Astrocyte (in vitro differentiated cells and primary cell): ENCODE measurements at regions not wholly inside any gene's neighbourhood (a gene's known extent, or its start where the extent isn't known, plus 50 kb on each side); places are given as distances from the start of the nearest gene placed in this dataset.
A peak's percentile ranks its signal among the peaks of the same experiment; 100 is the strongest.
"Not testable (repeated sequence)": the region's sequence is repeated elsewhere in the genome, so short reads cannot be mapped to it uniquely, and the experiment has no call there.

ENCODE experiments used
- DNase-seq: peaks from one replicate; pipeline ENCODE4 v3.0.0-alpha.2; 2010; ENCODE audit warnings: low read depth
- FAIRE-seq: peaks from 2 replicates; lab custom pipeline; 2011; peaks lifted over from hg19 to GRCh38; lab: Jason Lieb, UNC
- H2AFZ ChIP-seq: 2 replicates; pipeline ENCODE4 v1.6.0; 2012; ENCODE audit warnings: low read depth, low read length, inconsistent platforms
- H3K27ac ChIP-seq: 2 replicates; pipeline ENCODE4 v1.5.1; 2011; ENCODE audit warnings: low read depth, low read length, inconsistent platforms
- H3K27me3 ChIP-seq: 2 replicates; pipeline ENCODE4 v1.6.0; 2011; ENCODE audit warnings: low read length, inconsistent platforms; ENCODE audit not compliant: insufficient read depth
- H3K36me3 ChIP-seq: 2 replicates; pipeline ENCODE4 v1.5.1; 2011; ENCODE audit warnings: low read length, inconsistent platforms; ENCODE audit not compliant: insufficient read depth
- H3K4me1 ChIP-seq: 2 replicates; pipeline ENCODE4 v1.5.1; 2011; ENCODE audit warnings: low read length, inconsistent platforms; ENCODE audit not compliant: insufficient read depth
- H3K4me2 ChIP-seq: 2 replicates; pipeline ENCODE4 v1.6.0; 2012; ENCODE audit warnings: low read length, inconsistent platforms
- H3K4me3 ChIP-seq: 2 replicates; pipeline ENCODE4 v1.5.1; 2011; ENCODE audit warnings: low read depth, mild to moderate bottlenecking, low read length, inconsistent platforms; ENCODE audit not compliant: insufficient read depth
- H3K79me2 ChIP-seq: 2 replicates; pipeline ENCODE4 v1.6.0; 2012; ENCODE audit warnings: mild to moderate bottlenecking, low read length, inconsistent platforms; ENCODE audit not compliant: insufficient read depth
- H3K9ac ChIP-seq: 2 replicates; pipeline ENCODE4 v1.6.0; 2012; ENCODE audit warnings: mild to moderate bottlenecking, low read length, inconsistent platforms
- H3K9me3 ChIP-seq: 2 replicates; pipeline ENCODE4 v1.5.1; 2012; ENCODE audit warnings: low read depth, mild to moderate bottlenecking, low read length, inconsistent platforms; ENCODE audit not compliant: insufficient read depth
- H4K20me1 ChIP-seq: 2 replicates; pipeline ENCODE4 v1.6.0; 2012; ENCODE audit warnings: low read length, inconsistent platforms; ENCODE audit not compliant: insufficient read depth
- H3K27ac Mint-ChIP-seq: one replicate; pipeline ENCODE4 v1.8.0; 2021; ENCODE audit warnings: mild to moderate bottlenecking, mixed read lengths; ENCODE audit not compliant: unreplicated experiment
- H3K27me3 Mint-ChIP-seq: one replicate; pipeline ENCODE4 v1.8.0; 2021; ENCODE audit warnings: low read depth, mixed read lengths; ENCODE audit not compliant: unreplicated experiment
- H3K36me3 Mint-ChIP-seq: one replicate; pipeline ENCODE4 v1.8.0; 2021; ENCODE audit warnings: low read depth, mixed read lengths; ENCODE audit not compliant: unreplicated experiment
- H3K4me1 Mint-ChIP-seq: one replicate; pipeline ENCODE4 v1.8.0; 2021; ENCODE audit warnings: low read depth, mixed read lengths; ENCODE audit not compliant: unreplicated experiment
- H3K4me3 Mint-ChIP-seq: one replicate; pipeline ENCODE4 v1.8.0; 2021; ENCODE audit warnings: mild to moderate bottlenecking, moderate library complexity, mixed read lengths; ENCODE audit not compliant: unreplicated experiment
- H3K9me3 Mint-ChIP-seq: one replicate; pipeline ENCODE4 v1.8.0; 2021; ENCODE audit warnings: mild to moderate bottlenecking, mixed read lengths; ENCODE audit not compliant: unreplicated experiment
- CTCF ChIP-seq: IDR thresholded peaks from 2 replicates; pipeline ENCODE4 v1.5.1; 2011; ENCODE audit warnings: low read depth, mild to moderate bottlenecking, inconsistent platforms, low read length, moderate library complexity; ENCODE audit not compliant: insufficient read depth
- EZH2 ChIP-seq: IDR thresholded peaks from 2 replicates; pipeline ENCODE4 v1.6.1; 2012; ENCODE audit warnings: mild to moderate bottlenecking, low read length, inconsistent platforms; ENCODE audit not compliant: insufficient read depth

GRCh38 chr4:148845609-148846008, 403.4 kb upstream of the NR3C2 start:
- Mint-ChIP-seq H3K36me3 (no peaks in the 10 kb centered on the region), H3K27me3 (no peaks in the 10 kb centered on the region), H3K4me1 (peaks cover 11% of the 10 kb centered on the region), H3K9me3 (peaks cover 4% of the 10 kb centered on the region), H3K27ac (no peak overlapping the region), H3K4me3 (no peak overlapping the region)
- H4K20me1 ChIP-seq: no peaks in the 10 kb centered on the region
- H3K9me3 ChIP-seq: no peaks in the 10 kb centered on the region
- H3K79me2 ChIP-seq: no peaks in the 10 kb centered on the region
- TF ChIP-seq CTCF: no peak
- TF ChIP-seq EZH2: no peak
- H3K27ac ChIP-seq: no peak overlapping the region
- H3K4me2 ChIP-seq: no peak overlapping the region
- no peak overlapping the region for H3K4me3 ChIP-seq
- no peak for DNase-seq
- H3K36me3 ChIP-seq: no peaks in the 10 kb centered on the region
- no peak overlapping the region for H2AFZ ChIP-seq
- H3K27me3 ChIP-seq: no peaks in the 10 kb centered on the region
- no peak overlapping the region for H3K9ac ChIP-seq
- H3K4me1 ChIP-seq: no peaks in the 10 kb centered on the region
- no peak for FAIRE-seq

- no peaks in the 10 kb centered on the region for H3K27me3 Mint-ChIP-seq
- H3K4me1 Mint-ChIP-seq: peaks cover 11% of the 10 kb centered on the region
- Histone ChIP-seq H3K9ac (no peak overlapping the region), H4K20me1 (no peaks in the 10 kb centered on the region), H3K4me3 (no peak overlapping the region), H3K4me1 (no peaks in the 10 kb centered on the region), H3K79me2 (no peaks in the 10 kb centered on the region), H2AFZ (no peak overlapping the region), H3K27ac (no peak overlapping the region), H3K36me3 (no peaks in the 10 kb centered on the region), H3K27me3 (no peaks in the 10 kb centered on the region), H3K4me2 (no peak overlapping the region), H3K9me3 (no peaks in the 10 kb centered on the region)
- FAIRE-seq (no peak), DNase-seq (no peak)
- TF ChIP-seq CTCF (no peak), EZH2 (no peak)
- H3K36me3 Mint-ChIP-seq: no peaks in the 10 kb centered on the region
- no peak overlapping the region for H3K4me3 Mint-ChIP-seq
- no peaks in the 10 kb centered on the region for H3K9me3 Mint-ChIP-seq
- no peak overlapping the region for H3K27ac Mint-ChIP-seq
Measured at GRCh38 chr4:148843625-148844024, 401.4 kb upstream of the NR3C2 start.

- peaks cover 11% of the 10 kb centered on the region for H3K4me1 Mint-ChIP-seq
- Histone ChIP-seq H3K9me3 (no peaks in the 10 kb centered on the region), H3K36me3 (no peaks in the 10 kb centered on the region), H3K4me3 (no peak overlapping the region), H3K4me2 (no peak overlapping the region), H3K9ac (no peak overlapping the region), H3K4me1 (no peaks in the 10 kb centered on the region), H3K27me3 (no peaks in the 10 kb centered on the region), H3K27ac (no peak overlapping the region), H3K79me2 (no peaks in the 10 kb centered on the region), H2AFZ (no peak overlapping the region), H4K20me1 (no peaks in the 10 kb centered on the region)
- no peaks in the 10 kb centered on the region for H3K36me3 Mint-ChIP-seq
- H3K27me3 Mint-ChIP-seq: no peaks in the 10 kb centered on the region
- H3K4me3 Mint-ChIP-seq: no peak overlapping the region
- FAIRE-seq: no peak
- H3K27ac Mint-ChIP-seq: peak overlapping the region; percentile 38
- no peaks in the 10 kb centered on the region for H3K9me3 Mint-ChIP-seq
- DNase-seq: no peak
- TF ChIP-seq CTCF (no peak), EZH2 (no peak)
Measured at GRCh38 chr4:148842843-148843242, 400.6 kb upstream of the NR3C2 start.

- not testable (repeated sequence) for H3K79me2 ChIP-seq, DNase-seq, H3K27ac ChIP-seq, H3K4me3 ChIP-seq, H4K20me1 ChIP-seq, H3K27me3 Mint-ChIP-seq, H3K27me3 ChIP-seq, H3K9me3 Mint-ChIP-seq, H3K36me3 ChIP-seq, H3K9me3 ChIP-seq, H3K4me3 Mint-ChIP-seq, H3K4me2 ChIP-seq, H3K9ac ChIP-seq, H3K36me3 Mint-ChIP-seq, H3K4me1 ChIP-seq, FAIRE-seq, H2AFZ ChIP-seq, H3K27ac Mint-ChIP-seq, H3K4me1 Mint-ChIP-seq
Measured at GRCh38 chr4:148837571-148837970, 395.4 kb upstream of the NR3C2 start.
